A172 (cell line): ENCODE measurements at regions not wholly inside any gene's neighbourhood (a gene's known extent, or its start where the extent isn't known, plus 50 kb on each side); places are given as distances from the start of the nearest gene placed in this dataset.

ENCODE experiments used
- DNase-seq: peaks from one replicate; pipeline ENCODE4 v3.0.0-alpha.2; 2015; ENCODE audit warnings: low spot score

- peak; percentile 51 for DNase-seq
Observed at GRCh38 chr1:29975036-29975694, 738.8 kb downstream of the PTPRU start.

GRCh38 chr1:29974316-29974724 lies 738.0 kb downstream of the PTPRU start:
- peak; percentile 91 for DNase-seq

GRCh38 chr1:29973406-29973805 lies 737.1 kb downstream of the PTPRU start:
- peak; percentile 11 for DNase-seq

GRCh38 chr1:29972421-29973053 lies 736.2 kb downstream of the PTPRU start:
- DNase-seq, result no peak

- DNase-seq, result no peak
Observed at GRCh38 chr1:29971703-29972102, 735.4 kb downstream of the PTPRU start.

- no peak for DNase-seq
Observed at GRCh38 chr1:29970747-29971325, 734.5 kb downstream of the PTPRU start.

- DNase-seq, result no peak
Observed at GRCh38 chr1:29969576-29969975, 733.3 kb downstream of the PTPRU start.

- DNase-seq, result no peak
Observed at GRCh38 chr1:29967261-29967660, 730.9 kb downstream of the PTPRU start.

GRCh38 chr1:29966526-29967045 lies 730.3 kb downstream of the PTPRU start:
- no peak for DNase-seq

GRCh38 chr1:29964718-29965533 lies 728.6 kb downstream of the PTPRU start:
- no peak for DNase-seq

GRCh38 chr1:29963946-29964345 lies 727.6 kb downstream of the PTPRU start:
- no peak for DNase-seq

GRCh38 chr1:29962831-29963247 lies 726.5 kb downstream of the PTPRU start:
- peak; percentile 56 for DNase-seq

- DNase-seq, result no peak
Observed at GRCh38 chr1:29962336-29962735, 726.0 kb downstream of the PTPRU start.

- DNase-seq, result no peak
Observed at GRCh38 chr1:29961293-29962059, 725.2 kb downstream of the PTPRU start.

- no peak for DNase-seq
Observed at GRCh38 chr1:29960876-29961275, 724.6 kb downstream of the PTPRU start.

GRCh38 chr1:29960156-29960755 lies 723.9 kb downstream of the PTPRU start:
- DNase-seq, result no peak

GRCh38 chr1:29959356-29959755 lies 723.0 kb downstream of the PTPRU start:
- no peak for DNase-seq

GRCh38 chr1:29958271-29958670 lies 721.9 kb downstream of the PTPRU start:
- DNase-seq, result no peak

GRCh38 chr1:29956349-29957030 lies 720.2 kb downstream of the PTPRU start:
- DNase-seq, result no peak

GRCh38 chr1:29954591-29954990 lies 718.3 kb downstream of the PTPRU start:
- no peak for DNase-seq
